ENCODE measurements at regions not wholly inside any gene's neighbourhood (a gene's known extent, or its start where the extent isn't known, plus 50 kb on each side); places are given as distances from the start of the nearest gene placed in this dataset.

- no peak for DNase-seq (ENCODE audit: low read depth)
Observed at GRCh38 chr22:26894362-26894761, 237.0 kb downstream of the MIAT start.

- no peak for DNase-seq (ENCODE audit: low read depth)
Observed at GRCh38 chr22:26894766-26895485, 237.5 kb downstream of the MIAT start.

DNA sequence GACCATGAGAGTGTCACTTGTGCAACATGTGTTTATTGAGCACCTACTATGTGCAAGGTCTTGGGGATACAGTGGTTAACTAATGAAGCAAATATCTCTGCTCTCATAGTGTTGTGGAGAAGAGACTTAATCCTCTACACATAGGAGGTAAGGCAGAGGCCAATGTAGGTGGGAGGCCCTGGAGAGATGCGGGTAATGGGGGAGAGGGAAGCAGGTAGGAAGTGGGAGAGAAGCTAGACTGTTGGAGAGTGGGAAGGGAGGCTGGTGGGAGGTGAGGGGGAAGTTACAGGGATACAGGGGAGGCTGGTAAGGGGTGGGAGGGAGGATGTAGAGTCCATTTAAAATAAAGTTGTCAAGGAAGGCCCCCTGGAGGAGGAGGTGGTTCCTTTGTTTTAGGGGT is 240.0 kb downstream of the MIAT start:
- no peak for DNase-seq (ENCODE audit: low read depth)

GRCh38 chr22:26898946-26899605 is 241.7 kb downstream of the MIAT start:
- no peak for DNase-seq (ENCODE audit: low read depth)

DNA sequence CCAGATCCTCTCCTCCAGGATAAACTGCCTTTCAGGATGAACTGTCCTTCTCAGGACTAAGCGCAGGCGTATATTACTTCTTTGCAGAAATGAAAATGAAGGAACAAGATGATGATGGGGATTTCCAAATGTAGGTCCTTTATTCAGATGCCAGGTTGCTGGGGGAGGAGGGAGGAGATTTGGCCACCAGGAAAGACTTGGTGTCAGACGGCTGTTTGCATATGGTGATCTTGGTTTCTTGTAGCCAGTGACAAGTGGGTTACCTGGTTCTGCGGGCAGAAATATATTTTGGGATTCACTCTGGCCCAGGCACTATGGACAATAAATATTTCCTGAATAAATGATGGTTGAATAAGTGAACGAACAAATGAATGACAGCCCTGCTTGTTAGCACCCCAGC is 243.4 kb downstream of the MIAT start:
- DNase-seq (ENCODE audit: low read depth): no peak

- no peak for DNase-seq (ENCODE audit: low read depth)
Observed at GRCh38 chr22:26901198-26901816, 243.9 kb downstream of the MIAT start.

GRCh38 chr22:26902401-26903029 is 245.1 kb downstream of the MIAT start:
- no peak for DNase-seq (ENCODE audit: low read depth)

GRCh38 chr22:26903030-26903856 is 245.9 kb downstream of the MIAT start:
- DNase-seq (ENCODE audit: low read depth): no peak

GRCh38 chr22:26904483-26904882 is 247.1 kb downstream of the MIAT start:
- DNase-seq (ENCODE audit: low read depth): no peak

- DNase-seq (ENCODE audit: low read depth): no peak
Observed at GRCh38 chr22:26905076-26905475, 247.7 kb downstream of the MIAT start.

GRCh38 chr22:26905640-26906039 is 248.3 kb downstream of the MIAT start:
- no peak for DNase-seq (ENCODE audit: low read depth)

DNA sequence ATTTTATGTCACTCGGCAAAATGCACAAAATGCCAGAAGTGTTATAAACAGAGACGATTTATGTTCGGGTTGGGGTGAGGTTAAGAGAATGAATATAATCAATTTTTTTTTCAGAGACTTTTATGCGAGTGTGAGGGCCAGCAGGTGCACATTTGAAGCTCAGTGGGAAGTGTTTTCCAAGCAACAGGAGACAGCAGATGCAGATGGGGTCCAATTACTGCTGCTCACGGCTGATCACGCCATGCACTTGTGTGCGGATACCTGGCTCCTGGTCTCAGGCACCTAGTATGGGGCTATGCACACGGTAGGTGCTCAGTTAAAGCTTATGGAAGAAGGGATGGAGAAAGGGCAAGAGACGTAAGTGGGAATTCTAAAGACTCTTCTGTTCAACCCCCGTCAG is 249.1 kb downstream of the MIAT start:
- DNase-seq (ENCODE audit: low read depth): no peak

GRCh38 chr22:26907366-26907765 is 250.0 kb downstream of the MIAT start:
- no peak for DNase-seq (ENCODE audit: low read depth)

GRCh38 chr22:26910845-26911244 is 253.5 kb downstream of the MIAT start:
- no peak for DNase-seq (ENCODE audit: low read depth)

DNA sequence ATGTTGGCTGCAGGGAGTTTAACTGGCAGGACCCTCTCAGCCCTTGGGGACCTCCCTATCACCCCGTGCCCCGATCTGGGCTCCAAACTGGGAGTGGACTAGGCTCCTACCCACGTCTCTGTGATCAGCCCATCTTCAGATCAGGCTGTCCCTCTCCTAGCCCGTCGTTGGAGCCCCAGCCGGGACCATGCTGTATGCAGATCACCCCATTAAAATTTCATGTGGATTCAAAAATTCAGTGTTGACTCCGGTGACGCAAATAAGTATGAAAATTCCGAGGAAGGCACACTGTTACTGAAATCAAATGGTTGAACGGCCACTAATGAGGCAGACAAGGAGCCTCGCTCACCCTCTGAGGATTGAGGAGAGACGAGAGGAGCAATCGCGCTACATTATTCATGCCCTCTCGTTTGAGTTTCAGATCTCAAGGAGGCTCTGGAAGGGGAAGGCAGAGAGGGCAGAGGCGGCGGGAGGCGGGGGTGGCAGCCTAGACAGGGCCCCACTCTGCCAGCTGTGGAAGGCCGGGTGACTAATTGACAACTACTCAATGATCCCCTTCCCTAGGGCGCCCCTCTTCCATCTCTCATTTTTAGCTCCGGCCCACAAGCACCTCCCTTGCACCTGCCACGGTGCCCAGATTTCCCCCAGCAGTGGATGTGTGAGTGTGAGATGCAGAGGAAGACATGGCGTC is 255.4 kb downstream of the MIAT start:
- no peak for DNase-seq (ENCODE audit: low read depth)

- no peak for DNase-seq (ENCODE audit: low read depth)
Observed at GRCh38 chr22:26914519-26915185, 257.3 kb downstream of the MIAT start.

GRCh38 chr22:26916236-26916635 is 258.8 kb downstream of the MIAT start:
- no peak for DNase-seq (ENCODE audit: low read depth)

DNA sequence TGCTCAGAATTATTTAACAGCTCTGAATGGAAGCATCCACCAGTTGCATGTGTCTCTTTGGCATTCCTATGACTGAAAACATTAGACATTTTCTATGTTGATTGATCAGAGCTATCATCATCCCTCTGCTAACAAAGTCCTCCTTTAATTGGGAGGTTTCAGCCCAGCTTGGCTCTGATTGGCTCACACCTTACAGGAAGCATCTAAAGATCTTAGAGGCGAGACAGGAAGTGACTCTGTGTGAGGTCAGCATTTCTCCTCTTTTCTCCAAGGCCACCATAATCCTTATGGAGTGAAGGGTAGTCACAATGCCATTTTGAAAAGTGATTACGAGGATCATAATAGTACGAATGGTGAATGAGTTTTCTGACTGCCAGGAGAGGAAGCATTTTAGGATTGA is 260.8 kb downstream of the MIAT start:
- DNase-seq (ENCODE audit: low read depth): no peak

- DNase-seq (ENCODE audit: low read depth): no peak
Observed at GRCh38 chr22:26921726-26922125, 264.3 kb downstream of the MIAT start.

DNA sequence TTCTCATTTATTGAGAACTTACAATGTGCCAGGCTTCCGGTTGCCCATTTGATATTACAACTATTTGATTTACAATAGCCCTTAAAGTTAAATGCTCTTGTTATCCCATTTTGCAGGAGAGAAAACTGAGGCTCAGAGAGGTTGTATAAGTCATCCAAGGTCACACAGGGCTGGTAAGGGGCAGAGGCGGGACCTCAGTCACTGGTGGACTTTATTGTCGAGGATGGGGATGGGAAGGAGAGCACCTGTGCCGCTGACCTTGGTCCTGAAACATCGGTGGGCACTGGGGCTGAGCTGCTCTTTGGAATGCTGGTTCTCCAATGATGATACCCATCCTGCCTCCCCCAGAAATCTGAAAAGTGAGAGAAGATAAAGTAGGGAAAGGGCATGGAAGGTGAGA is 265.4 kb downstream of the MIAT start:
- no peak for DNase-seq (ENCODE audit: low read depth)

DNA sequence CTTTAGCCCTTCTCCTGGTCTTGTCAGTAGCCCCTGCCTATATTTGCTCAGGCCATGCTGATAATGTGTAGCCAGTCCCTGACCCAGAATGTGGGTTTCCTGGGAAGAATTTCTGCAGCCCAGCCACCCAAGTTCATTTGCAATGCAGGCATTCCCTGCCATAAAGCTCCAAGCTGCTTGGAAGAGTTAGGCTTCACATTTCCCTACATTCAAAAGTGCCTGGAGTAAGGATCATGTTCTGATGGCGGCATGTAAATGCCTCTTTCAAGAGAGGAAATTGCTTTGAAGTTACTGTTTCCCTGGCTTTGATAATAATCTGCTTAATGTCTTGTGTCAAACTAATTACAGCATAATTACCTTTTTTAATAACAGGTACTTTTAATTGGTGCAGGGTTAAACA is 266.1 kb downstream of the MIAT start:
- DNase-seq (ENCODE audit: low read depth): no peak

Data from stimulated activated CD8-positive, alpha-beta memory T cell treated with anti-CD3 and anti-CD28 coated beads, Interleukin-7, amount 100 ng/mL, for 24 hours (primary cell).